H1 (cell line): ENCODE measurements at regions not wholly inside any gene's neighbourhood (a gene's known extent, or its start where the extent isn't known, plus 50 kb on each side); places are given as distances from the start of the nearest gene placed in this dataset.

Experiments used
- EZH2 ChIP-seq: fragments of 200-600 bp; sonication (generic); IDR thresholded peaks from 2 replicates; pipeline ENCODE4 v1.7.1; 2012; ENCODE audit warnings: low read depth, mild to moderate bottlenecking, moderate library complexity, low read length, inconsistent platforms; ENCODE audit not compliant: severe bottlenecking
- RAD21 ChIP-seq, 2 experiments: IDR thresholded peaks in 1 of 2; conservative IDR thresholded peaks in 1 of 2; 2 replicates each; pipeline ENCODE4 v1.6.1; 2011; ENCODE audit warnings: low read depth in 2 of 2, low read length in 2 of 2, improper control_type of control experiment in 1 of 2, inconsistent platforms in 1 of 2, mild to moderate bottlenecking in 1 of 2, moderate library complexity in 1 of 2
- SP4 ChIP-seq: IDR thresholded peaks from 2 replicates; pipeline ENCODE4 v1.6.1; 2012; ENCODE audit warnings: low read length, inconsistent platforms

DNA sequence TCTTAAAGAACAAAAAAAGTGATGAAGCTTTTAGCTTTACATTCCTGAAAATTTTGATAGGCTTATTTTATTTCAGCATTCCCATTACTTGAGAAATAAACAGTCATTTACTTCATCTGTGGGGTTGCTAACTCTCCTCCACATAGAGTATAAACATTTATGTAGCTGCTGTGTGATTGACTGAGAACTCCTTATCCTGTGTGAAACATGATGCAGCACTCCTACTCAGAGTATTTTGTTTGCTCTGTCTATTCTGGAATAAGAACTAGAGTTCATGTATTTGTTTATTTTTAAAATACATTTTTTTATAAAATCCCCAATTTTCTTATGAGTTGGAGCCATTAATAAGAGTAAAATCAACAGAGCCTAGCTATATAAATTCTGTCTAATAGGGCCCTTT lies 318.7 kb upstream of the SPAG17 start (continued):
- TF ChIP-seq EZH2 (no peak), RAD21 (IDR thresholded peaks at IDR 0.05 in 1 of 2, conservative IDR thresholded peaks at IDR 0.05 in 1 of 2; ENCODE audit: low read depth in 2 of 2, low read length in 2 of 2) (no peak), SP4 (no peak)
